Stimulated activated CD8-positive, alpha-beta memory T cell treated with anti-CD3 and anti-CD28 coated beads, Interleukin-7, amount 100 ng/mL, for 1 hour (primary cell): ENCODE measurements at regions not wholly inside any gene's neighbourhood (a gene's known extent, or its start where the extent isn't known, plus 50 kb on each side); places are given as distances from the start of the nearest gene placed in this dataset.
"Not testable (repeated sequence)": the region's sequence is repeated elsewhere in the genome, so short reads cannot be mapped to it uniquely, and the experiment has no call there.

Source experiments
- DNase-seq, 2 donors: peaks; one replicate each; pipeline ENCODE4 v3.0.0-alpha.2; 2020; ENCODE audit warnings: low read depth in 2 of 2

DNA sequence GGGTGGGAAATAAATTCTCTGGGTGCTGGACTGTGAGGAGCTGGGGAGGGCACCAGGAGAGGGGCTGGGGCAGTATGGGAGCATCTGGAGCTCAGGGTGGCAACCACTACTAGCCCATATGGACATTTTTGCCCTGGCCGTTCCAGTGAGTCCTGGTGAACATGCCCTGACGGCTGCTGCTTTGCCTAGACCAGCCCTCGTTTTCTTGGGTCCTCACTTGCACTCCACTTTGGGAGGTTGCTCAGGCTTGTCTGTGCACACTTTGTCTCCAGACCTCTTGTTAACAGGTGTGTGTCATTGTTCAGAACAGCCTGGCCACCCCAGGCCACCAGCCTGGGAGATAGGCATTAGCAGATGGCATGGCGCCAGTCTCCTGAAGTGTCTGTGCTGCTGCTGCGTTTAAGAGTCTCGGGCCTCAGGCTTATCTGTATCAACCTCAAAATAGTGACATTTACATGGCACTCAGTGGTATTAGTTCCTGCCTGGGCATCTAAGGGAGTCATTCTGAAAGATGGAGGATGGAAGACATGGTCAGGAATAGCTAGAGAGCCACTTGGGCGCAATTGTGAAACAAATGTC lies 190.5 kb downstream of the PTPRU start:
- DNase-seq: no peak

DNA sequence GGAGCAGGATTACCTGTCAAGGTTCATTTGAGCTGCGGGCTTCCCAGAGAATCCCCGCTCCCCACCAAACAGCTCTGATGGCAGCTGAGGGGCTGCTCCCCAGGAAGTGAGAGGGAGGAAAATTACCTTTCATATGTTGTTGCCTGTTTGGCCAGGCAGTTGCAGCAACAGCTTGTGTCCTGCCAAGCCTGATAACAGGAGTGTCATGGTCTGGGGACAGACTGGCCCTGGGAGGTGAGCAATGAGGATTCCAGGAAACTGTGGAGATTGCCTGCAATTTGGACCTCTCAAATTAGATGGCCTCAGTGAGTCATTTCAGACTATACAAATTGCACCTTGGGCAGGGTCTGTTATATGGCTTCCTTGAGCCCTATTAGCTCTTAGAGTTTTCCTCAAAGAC lies 189.3 kb downstream of the PTPRU start:
- no peak for DNase-seq

GRCh38 chr1:29424266-29424665 lies 187.9 kb downstream of the PTPRU start:
- DNase-seq: no peak

DNA sequence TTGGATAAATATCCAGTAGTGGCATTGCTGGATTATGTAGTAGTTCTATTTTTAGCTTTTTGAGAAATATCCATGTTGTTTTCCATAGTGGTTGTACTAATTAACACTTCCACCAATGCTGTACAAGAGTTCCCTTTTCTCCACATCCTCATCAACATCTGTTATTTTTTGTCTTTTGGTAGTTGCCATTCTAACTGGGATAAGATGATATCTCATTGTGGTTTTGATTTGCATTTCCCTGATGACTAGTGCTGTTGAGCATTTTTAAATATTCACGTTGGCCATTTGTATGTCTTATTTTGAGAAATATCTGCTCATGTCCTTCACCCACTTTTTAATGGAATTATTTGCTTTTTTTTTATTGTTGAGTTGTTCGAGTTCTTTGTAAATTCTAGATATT lies 183.9 kb downstream of the PTPRU start:
- DNase-seq: no peak

- DNase-seq: no peak
Observed at GRCh38 chr1:29417971-29418370, 181.6 kb downstream of the PTPRU start.

DNA sequence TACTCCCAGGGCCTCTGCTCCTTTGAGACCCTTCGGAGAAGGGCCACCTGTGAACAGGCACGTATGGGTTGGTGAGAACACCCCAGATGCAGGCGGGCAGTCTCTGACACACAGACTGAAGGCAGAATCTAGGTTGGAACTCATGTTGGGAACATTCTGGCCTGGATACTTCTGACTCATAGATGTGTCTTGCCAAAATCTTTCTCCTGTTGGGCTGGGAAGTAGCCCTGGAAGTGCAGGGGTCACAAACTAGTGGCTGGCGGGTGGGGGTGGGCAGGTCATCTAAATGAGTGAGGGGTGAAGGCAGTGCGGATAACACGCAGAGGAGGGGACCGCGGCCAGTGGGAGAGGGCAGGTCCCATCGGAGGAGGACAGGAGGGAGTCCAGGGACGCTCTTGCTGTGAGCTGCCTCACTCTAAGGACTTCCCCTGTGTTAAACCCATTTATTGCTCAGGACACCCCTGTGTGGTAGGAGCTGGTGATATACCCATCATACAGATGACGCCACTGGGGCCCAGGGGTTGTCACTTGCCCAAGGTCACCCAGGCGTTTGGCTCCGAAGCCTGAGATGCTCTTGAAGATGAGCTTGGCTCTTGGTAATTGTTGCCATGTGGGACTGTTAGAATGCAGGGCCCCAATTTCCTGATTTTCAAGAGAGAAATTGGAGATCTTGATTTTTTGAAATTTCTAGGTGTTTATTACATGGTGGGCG lies 181.0 kb downstream of the PTPRU start:
- no peak for DNase-seq

DNA sequence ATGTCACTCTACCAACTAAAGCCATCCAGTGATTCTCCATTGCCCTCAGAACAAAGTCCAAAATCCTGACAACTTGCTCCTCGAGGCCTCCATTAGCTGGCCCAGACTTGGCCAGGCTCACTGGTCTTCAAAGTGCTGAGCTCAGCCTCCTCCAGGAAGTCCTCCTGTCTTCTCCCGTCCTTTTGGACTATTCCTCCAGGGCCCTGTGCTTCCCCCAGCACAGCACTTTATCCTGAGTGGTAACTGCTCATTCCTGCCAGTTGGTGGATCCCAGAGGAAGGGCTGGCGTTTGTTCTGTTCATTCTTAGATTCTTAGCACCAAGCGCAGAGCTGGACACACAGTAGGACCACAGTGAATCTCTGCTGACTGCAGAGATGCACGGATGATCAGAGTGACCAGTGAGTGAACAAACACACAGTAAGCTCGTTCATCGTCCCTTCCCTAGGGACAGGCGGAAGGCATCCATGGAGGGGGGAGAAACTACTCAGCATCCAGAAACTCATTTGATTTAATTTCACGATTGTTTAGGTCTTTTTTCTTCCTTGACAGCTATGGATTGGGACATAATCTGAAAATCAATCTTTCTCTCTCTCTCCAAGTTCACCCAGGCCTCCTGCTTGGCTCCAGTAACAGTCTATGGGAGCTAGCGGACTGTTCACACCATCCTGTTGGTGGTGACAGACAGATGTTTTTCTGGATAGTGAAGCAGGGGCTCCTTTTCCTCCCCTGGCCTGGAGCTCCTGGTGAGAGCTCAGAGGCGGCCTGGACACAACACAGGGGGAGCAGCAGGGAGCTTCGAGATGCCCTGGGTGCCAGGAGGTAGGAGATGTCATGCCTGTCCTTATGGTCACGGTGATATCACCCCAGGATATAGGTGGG lies 180.2 kb downstream of the PTPRU start:
- DNase-seq: no peak

DNA sequence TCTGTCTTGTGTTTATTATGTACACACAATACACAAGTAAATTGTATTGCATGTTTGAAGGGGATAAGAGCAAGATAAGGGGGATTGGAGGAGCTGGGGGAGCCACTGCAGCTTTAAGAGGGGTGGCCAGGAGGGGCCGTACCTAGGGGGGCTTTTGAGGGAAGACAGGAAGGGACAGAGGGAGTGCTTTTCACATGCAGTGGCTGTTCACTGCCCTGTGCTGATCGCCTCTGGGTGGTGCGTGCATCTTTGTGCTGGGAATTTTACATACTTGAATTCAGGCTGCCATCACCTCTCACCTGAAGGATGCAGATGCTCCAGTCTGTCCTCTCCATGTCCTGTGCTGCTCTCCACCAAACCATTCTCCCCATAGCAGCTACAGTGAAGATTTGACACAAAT lies 179.5 kb downstream of the PTPRU start:
- no peak for DNase-seq

- no peak for DNase-seq
Observed at GRCh38 chr1:29415156-29415830, 179.0 kb downstream of the PTPRU start.

DNA sequence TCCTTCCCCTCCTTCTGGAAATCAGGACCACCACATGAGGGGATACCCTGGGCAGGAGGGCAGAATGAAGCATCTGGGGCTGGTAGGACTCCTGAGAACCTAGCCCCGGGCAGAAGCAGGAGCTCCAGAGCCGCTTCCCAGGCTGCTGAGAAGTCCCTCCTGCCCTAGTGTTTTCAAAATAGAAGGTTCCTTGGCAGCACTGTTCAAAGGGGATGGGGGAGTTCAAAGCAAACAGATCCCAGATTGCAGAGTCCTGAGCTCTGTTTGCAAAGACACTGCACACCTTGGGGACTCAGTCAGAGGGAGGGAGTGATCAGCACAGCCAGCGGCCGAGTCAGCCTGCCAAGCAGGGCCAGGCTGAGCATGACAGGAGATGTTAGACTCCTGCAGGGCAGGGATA lies 177.8 kb downstream of the PTPRU start:
- DNase-seq: no peak

DNA sequence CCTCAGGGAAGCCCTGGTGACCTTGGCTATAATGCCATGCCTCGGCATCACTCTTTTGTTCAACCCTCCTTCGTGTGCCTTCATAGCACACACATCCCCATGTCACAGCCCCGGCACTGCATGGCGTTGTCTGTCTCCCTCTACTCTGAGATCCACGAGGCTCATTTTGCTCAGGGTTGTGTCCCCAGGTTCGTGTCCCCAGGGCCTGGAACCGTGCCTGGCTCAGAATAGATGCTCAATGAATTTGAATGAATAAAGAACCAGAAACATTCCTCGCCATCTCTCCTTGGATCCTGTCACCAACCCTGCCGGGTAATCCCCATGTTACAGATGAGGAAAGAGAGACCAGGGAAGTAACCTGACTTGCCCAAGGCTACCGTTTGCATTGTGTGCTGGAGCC lies 177.3 kb downstream of the PTPRU start:
- DNase-seq: no peak

DNA sequence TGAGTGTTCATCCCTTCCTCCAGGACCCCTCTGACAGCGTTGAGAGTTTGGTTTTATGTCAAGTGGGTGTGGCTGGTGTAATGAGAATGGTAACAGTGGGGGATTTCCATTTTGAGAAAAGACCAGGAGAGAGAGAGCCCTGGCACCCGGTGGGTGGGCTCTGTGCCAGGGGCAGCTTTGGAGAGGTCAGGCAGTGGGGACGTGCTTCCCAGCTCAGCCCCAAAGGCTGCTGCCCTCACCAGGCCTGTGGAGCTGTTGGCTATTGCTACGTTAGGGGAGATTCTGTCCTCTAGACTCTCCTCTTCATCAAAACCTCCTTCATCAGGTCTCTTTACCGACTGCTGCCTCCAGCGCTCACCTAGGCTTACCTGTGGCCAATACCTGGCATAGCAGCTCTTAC lies 176.3 kb downstream of the PTPRU start:
- DNase-seq: no peak

GRCh38 chr1:29410476-29410875 lies 174.2 kb downstream of the PTPRU start:
- no peak for DNase-seq

GRCh38 chr1:29409616-29410015 lies 173.3 kb downstream of the PTPRU start:
- no peak for DNase-seq

- no peak for DNase-seq
Observed at GRCh38 chr1:29408831-29409605, 172.7 kb downstream of the PTPRU start.

- DNase-seq: no peak
Observed at GRCh38 chr1:29406814-29407213, 170.5 kb downstream of the PTPRU start.

DNA sequence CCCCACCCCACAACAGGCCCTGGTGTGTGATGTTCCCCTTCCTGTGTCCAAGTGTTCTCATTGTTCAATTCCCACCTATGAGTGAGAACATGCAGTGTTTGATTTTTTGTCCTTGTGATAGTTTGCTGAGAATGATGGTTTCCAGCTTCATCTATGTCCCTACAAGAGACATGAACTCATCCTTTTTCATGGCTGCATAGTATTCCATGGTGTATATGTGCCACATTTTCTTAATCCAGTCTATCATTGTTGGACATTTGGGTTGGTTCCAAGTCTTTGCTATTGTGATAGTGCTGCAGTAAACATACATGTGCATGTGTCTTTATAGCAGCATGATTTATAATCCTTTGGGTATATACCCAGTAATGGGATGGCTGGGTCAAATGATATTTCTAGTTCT lies 163.9 kb downstream of the PTPRU start:
- DNase-seq: not testable (repeated sequence)

DNA sequence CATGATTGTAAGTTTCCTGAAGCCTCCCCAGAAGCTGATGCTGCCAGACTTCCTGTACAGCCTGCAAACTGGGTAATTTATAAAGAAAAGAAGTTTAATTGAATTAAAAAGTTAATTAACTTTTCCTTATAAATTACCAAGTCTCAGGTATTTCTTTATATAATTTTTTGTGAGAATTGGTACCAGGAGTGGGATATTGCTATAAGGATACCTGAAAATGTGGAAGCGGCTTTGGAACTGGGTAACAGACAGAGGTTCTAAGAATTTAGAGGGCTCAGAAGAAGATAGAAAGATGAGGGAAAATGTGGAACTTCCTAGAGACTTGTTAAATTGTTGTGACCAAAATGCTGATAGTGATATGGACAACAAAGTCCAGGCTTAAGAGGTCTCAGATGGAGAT lies 163.1 kb downstream of the PTPRU start:
- DNase-seq: no peak

DNA sequence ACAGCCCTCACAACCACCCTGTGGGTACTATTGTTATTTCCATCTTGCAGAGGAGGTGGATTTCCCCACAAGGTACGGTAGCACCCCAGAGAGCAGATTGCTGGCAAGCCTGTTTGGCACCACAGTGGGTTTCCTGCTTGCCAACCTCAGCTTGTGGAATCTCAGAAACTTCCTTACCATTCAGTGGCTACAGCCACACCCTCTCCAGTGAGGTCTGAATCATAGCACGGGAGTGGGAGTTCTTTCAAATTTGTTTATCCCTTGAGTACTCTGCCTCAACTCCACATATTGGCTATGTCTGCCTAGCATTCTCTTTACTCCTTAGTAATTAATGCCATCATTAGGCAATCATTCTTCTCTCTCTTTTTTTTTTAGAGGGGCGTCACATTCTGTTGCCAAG lies 162.1 kb downstream of the PTPRU start:
- no peak for DNase-seq

- DNase-seq: no peak
Observed at GRCh38 chr1:29397981-29398380, 161.7 kb downstream of the PTPRU start.

- no peak for DNase-seq
Observed at GRCh38 chr1:29397256-29397590, 160.9 kb downstream of the PTPRU start.
